Middle frontal gyrus (tissue), 1 donor: ENCODE measurements at regions not wholly inside any gene's neighbourhood (a gene's known extent, or its start where the extent isn't known, plus 50 kb on each side); places are given as distances from the start of the nearest gene placed in this dataset.

ENCODE experiments used
- DNase-seq: peaks from one replicate; pipeline ENCODE4 v3.0.0-alpha.2; 2015; ENCODE audit warnings: low spot score; ENCODE audit errors: extremely low spot score

GRCh38 chr5:144105371-144105770 lies 65.1 kb downstream of the YIPF5 start:
- no peak for DNase-seq

GRCh38 chr5:144108131-144108530 lies 62.3 kb downstream of the YIPF5 start:
- no peak for DNase-seq
